GM12875 (cell line): ENCODE measurements at regions not wholly inside any gene's neighbourhood (a gene's known extent, or its start where the extent isn't known, plus 50 kb on each side); places are given as distances from the start of the nearest gene placed in this dataset.

ENCODE experiments used
- H3K4me3 ChIP-seq: one replicate; pipeline ENCODE4 v1.5.1; 2011; ENCODE audit warnings: low read depth, low read length, control low read depth
- TF ChIP-seq, protein P1 (sequence below): IDR thresholded peaks from 2 replicates; pipeline ENCODE4 v1.5.1; 2011; ENCODE audit warnings: low read depth, mild to moderate bottlenecking, control low read depth, inconsistent platforms, low read length, moderate library complexity, borderline replicate concordance; ENCODE audit not compliant: insufficient read depth

DNA sequence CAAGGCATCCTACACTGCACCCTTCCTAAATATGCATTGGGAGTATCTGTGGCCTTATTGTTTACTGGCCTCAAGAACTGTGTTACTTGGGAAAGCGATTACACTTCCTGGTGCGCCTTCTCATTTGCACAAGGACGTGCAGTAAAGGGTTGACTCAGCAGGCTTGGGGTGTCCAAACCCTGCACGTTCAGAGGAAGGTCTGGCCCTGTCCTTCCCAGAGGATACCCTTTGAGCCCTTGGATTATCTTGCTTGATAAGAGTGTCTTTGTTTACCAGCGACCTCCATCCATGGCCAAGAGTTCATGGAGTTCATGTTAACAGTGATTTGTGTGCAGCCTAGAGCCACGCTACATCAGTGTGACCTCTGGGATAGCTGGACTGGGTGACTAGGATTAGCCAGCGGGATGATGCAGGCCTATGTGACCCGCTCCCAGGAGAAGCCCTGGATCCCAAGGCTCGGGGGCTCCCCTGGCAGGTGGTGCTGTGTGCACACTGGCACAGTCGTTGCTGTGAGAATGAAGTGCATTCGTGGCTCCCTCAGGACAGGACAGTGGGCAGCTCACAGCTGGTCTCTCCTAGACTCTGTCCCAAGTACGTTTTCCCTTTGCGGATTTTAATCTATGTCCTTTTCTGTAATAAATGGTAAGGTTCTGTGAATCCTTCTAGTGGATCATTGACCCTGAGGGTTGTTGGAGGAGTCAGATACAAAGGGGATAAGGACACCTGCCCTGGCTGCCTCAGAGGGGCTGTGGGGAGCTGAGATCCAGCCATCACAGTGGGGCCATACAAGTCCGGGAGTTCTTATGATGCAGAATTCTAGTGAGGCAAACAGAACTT lies 73.5 kb downstream of the TTLL2 start:
- H3K4me3 ChIP-seq: no peak overlapping the region
- TF ChIP-seq, protein P1, sequence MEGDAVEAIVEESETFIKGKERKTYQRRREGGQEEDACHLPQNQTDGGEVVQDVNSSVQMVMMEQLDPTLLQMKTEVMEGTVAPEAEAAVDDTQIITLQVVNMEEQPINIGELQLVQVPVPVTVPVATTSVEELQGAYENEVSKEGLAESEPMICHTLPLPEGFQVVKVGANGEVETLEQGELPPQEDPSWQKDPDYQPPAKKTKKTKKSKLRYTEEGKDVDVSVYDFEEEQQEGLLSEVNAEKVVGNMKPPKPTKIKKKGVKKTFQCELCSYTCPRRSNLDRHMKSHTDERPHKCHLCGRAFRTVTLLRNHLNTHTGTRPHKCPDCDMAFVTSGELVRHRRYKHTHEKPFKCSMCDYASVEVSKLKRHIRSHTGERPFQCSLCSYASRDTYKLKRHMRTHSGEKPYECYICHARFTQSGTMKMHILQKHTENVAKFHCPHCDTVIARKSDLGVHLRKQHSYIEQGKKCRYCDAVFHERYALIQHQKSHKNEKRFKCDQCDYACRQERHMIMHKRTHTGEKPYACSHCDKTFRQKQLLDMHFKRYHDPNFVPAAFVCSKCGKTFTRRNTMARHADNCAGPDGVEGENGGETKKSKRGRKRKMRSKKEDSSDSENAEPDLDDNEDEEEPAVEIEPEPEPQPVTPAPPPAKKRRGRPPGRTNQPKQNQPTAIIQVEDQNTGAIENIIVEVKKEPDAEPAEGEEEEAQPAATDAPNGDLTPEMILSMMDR: no peak

DNA sequence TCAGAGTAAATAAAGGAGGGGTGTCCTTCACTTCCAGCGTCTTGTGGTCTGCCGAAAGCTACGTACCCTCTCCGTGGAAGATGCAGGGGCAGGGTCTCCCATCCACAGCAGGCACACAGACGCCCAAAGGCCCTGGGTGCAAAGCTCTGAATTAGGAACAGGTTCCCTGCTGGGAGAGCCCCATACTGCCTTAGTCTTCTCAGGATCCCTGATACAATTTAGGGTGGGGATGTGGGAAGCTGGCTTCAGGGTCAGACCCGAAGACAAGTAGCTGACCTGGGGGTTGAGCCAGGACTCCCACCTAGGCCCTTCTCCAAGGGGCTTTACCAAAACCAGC lies 74.1 kb downstream of the TTLL2 start:
- TF ChIP-seq, protein P1: no peak

DNA sequence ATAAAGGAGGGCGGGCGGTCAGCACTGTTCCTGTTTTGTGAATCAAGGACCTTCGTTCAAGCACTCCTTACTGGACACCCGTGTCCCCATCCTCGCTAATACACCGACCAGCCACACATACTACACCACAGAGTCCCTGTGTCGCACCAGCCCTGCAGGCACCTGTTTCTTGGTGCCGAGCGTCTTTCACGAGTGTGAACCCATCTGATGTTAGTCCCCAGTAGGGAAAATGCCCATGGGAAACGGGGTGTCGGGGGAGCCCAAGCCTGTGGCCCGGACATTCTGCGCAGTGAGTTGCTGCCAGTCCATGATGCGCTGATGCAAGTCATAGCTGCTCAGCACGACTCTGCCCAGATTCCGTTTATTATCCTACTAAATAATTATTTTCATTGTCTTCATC lies 74.7 kb downstream of the TTLL2 start:
- TF ChIP-seq, protein P1: no peak
- H3K4me3 ChIP-seq: no peak overlapping the region

More for the DNA sequence above, 74.1 kb downstream of the TTLL2 start:
- H3K4me3 ChIP-seq: no peak overlapping the region

DNA sequence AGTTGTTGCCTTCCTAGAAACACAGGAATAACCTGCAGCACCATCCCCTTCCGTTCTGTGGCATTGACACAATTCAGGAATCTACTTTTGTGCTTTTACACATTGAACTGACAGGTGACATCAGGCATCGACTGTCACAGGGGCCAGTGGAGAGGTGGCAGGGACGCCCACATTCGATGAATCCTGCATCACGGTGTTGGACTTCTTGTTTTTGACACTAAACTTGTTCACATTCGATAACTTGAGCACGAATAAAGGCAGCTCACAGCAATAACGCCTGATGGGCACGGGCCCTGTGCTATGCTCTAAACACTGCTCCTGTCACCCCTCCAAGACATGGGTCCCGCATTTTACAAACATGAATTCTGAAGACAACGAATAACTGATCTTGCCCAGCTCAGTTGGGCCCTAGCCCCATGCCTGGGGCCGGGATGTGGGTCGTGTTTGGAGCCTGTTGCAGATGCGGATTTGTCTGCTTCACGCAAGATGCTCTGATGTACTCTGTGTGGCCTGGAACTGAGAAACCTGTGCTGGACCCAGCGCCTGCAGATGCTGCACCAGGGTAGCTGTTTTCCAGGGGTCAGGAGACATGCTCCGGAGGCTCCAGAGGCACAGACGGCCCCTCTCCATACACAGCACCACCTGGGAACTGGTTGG lies 75.7 kb downstream of the TTLL2 start:
- H3K4me3 ChIP-seq: no peak overlapping the region
- TF ChIP-seq, protein P1: no peak

DNA sequence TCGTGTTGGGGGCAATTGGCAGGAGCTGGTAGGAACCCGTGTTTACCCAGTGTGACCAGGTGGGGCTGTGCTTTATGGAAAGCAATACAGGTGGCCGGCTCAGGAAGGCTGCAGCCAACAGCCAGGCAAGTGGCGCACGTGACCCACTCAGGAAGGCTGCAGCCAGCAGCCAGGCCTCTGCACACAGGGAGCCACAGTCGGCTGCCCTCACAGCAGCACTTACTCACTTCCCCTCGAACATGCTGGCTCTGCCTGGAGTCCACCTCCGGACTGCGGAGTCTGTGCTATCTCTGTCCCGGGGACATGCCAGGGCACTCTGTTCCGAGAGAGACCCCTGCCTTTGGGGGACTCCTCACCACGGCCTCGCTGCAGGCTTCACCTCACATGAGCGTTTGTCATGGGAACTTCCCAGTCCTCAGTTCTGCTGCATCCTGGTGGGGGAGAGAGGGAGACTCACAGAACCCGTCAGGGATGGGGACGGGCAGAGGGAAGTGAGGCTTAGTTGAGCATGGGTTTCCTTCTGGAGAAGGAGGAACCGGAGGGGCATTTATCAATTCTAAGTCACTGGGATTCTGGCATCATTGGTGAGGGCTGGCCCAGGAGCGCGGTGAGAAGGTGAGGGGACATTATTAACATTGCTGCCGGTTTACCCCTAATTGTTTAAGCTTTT lies 76.8 kb downstream of the TTLL2 start:
- TF ChIP-seq, protein P1: no peak
- no peak overlapping the region for H3K4me3 ChIP-seq

DNA sequence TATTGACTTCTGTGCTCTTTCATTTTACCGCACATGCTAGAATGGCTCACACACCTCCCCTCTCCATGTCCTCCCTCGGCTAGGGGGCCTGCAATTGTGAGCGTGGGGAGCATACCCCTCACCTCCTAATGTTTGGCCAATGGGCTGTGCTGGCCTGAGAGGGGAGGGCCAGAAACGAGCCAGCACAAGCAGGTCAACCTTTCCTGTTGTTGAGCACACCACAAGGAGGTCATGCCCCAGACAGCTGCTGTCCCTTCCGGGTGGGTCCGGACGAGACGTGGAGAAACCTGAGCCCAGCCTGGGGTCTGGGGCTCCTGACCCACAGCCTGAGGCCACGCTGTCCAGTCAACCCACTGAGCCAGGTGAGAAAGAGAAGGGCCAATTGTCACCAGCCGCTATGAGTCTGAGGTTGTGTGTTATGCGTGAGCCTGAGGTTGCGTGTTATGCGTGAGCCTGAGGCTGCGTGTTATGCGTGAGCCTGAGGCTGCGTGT lies 77.4 kb downstream of the TTLL2 start:
- TF ChIP-seq, protein P1: no peak

DNA sequence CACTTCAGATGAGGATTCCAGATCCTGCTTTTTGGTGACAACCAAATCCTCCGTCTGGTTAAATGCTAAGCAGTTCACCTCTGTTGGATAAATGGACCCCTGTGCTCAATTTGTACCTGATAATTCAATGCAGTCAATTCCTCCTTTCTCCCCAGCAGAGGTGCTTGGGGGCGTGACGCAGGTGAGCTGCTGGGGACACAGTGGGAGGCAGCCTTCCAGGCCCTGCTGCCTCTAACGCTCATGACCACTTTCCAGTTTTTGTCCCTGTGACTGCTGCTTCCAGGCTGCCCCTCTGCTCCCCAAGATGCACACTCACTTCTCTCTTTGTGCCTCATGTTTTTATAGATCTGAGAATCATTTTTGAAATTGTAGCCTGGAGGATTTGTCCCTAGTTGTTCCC lies 78.5 kb downstream of the TTLL2 start:
- no peak overlapping the region for H3K4me3 ChIP-seq
- TF ChIP-seq, protein P1: no peak

More for the DNA sequence above, 77.4 kb downstream of the TTLL2 start:
- H3K4me3 ChIP-seq: no peak overlapping the region
